H9 (cell line): ENCODE measurements at regions not wholly inside any gene's neighbourhood (a gene's known extent, or its start where the extent isn't known, plus 50 kb on each side); places are given as distances from the start of the nearest gene placed in this dataset.

ENCODE experiments used
- DNase-seq: peaks from one replicate; pipeline ENCODE4 v3.0.0-alpha.2; 2017
- H2AFZ ChIP-seq: one replicate; pipeline ENCODE4 v1.6.1; 2013; ENCODE audit warnings: mild to moderate bottlenecking, low read length, control low read depth, moderate library complexity
- H2AK5ac ChIP-seq: 2 replicates; pipeline ENCODE4 v1.6.1; 2013; ENCODE audit warnings: low read length, control low read depth, mixed read lengths; ENCODE audit not compliant: insufficient read length
- H2BK120ac ChIP-seq: one replicate; pipeline ENCODE4 v1.6.1; 2013; ENCODE audit warnings: low read depth, mild to moderate bottlenecking, low read length, control low read depth, inconsistent platforms; ENCODE audit not compliant: poor library complexity, severe bottlenecking
- H2BK12ac ChIP-seq: 2 replicates; pipeline ENCODE4 v1.6.1; 2013; ENCODE audit warnings: low read length, control low read depth, mixed read lengths, low read depth; ENCODE audit not compliant: insufficient read length
- H2BK15ac ChIP-seq: 2 replicates; pipeline ENCODE4 v1.6.1; 2013; ENCODE audit warnings: low read depth, low read length, control low read depth
- H2BK20ac ChIP-seq: one replicate; pipeline ENCODE4 v1.6.1; 2013; ENCODE audit warnings: low read depth, mild to moderate bottlenecking, low read length, control low read depth, inconsistent platforms; ENCODE audit not compliant: poor library complexity, severe bottlenecking
- H2BK5ac ChIP-seq: 2 replicates; pipeline ENCODE4 v1.6.1; 2013; ENCODE audit warnings: low read length, control low read depth, mixed read lengths; ENCODE audit not compliant: insufficient read length
- H3K14ac ChIP-seq: 2 replicates; pipeline ENCODE4 v1.6.1; 2013; ENCODE audit warnings: low read length, control low read depth; ENCODE audit not compliant: insufficient read depth
- H3K18ac ChIP-seq: 2 replicates; pipeline ENCODE4 v1.6.1; 2013; ENCODE audit warnings: low read depth, mild to moderate bottlenecking, mixed read lengths, low read length, control low read depth; ENCODE audit not compliant: insufficient read length
- H3K23ac ChIP-seq: 2 replicates; pipeline ENCODE4 v1.6.1; 2013; ENCODE audit warnings: low read length, control low read depth, mixed read lengths, low read depth; ENCODE audit not compliant: insufficient read length
- H3K23me2 ChIP-seq: 2 replicates; pipeline ENCODE4 v1.6.1; 2013; ENCODE audit warnings: low read depth, mild to moderate bottlenecking, mixed read lengths, low read length, control low read depth; ENCODE audit not compliant: insufficient read length, poor library complexity, severe bottlenecking
- H3K27ac ChIP-seq: 2 replicates; pipeline ENCODE4 v1.5.1; 2013; ENCODE audit warnings: low read length, control low read depth, mixed read lengths, low read depth; ENCODE audit not compliant: insufficient read length
- H3K27me3 ChIP-seq: 2 replicates; pipeline ENCODE4 v1.6.1; 2013; ENCODE audit warnings: low read length, control low read depth, inconsistent platforms; ENCODE audit not compliant: insufficient read depth
- H3K4ac ChIP-seq: 2 replicates; pipeline ENCODE4 v1.6.1; 2013; ENCODE audit warnings: low read depth, mild to moderate bottlenecking, control low read depth, inconsistent platforms, low read length, moderate library complexity
- H3K4me1 ChIP-seq: 2 replicates; pipeline ENCODE4 v1.6.1; 2013; ENCODE audit warnings: low read length, control low read depth, inconsistent platforms; ENCODE audit not compliant: insufficient read depth
- H3K4me2 ChIP-seq: 2 replicates; pipeline ENCODE4 v1.6.1; 2013; ENCODE audit warnings: low read length, control low read depth, mixed read lengths; ENCODE audit not compliant: insufficient read length, insufficient read depth
- H3K56ac ChIP-seq: 2 replicates; pipeline ENCODE4 v1.6.1; 2013; ENCODE audit warnings: low read depth, mild to moderate bottlenecking, mixed read lengths, low read length, control low read depth; ENCODE audit not compliant: insufficient read length
- H3K79me1 ChIP-seq: 2 replicates; pipeline ENCODE4 v1.6.1; 2013; ENCODE audit warnings: low read depth, mild to moderate bottlenecking, moderate library complexity, low read length, control low read depth, inconsistent platforms; ENCODE audit not compliant: insufficient read depth, poor library complexity, severe bottlenecking
- H3K79me2 ChIP-seq: 2 replicates; pipeline ENCODE4 v1.6.1; 2013; ENCODE audit warnings: low read length, control low read depth, inconsistent platforms; ENCODE audit not compliant: insufficient read depth
- H3K9ac ChIP-seq: 2 replicates; pipeline ENCODE4 v1.6.1; 2013; ENCODE audit warnings: low read length, control low read depth, mixed read lengths; ENCODE audit not compliant: insufficient read length; ENCODE audit errors: extremely low read depth
- H3K9me3 ChIP-seq: one replicate; pipeline ENCODE4 v1.6.1; 2013; ENCODE audit warnings: low read depth, low read length, inconsistent platforms; ENCODE audit not compliant: control insufficient read depth
- H3T11ph ChIP-seq: one replicate; pipeline ENCODE4 v1.6.1; 2013; ENCODE audit warnings: mild to moderate bottlenecking, low read length, control low read depth, inconsistent platforms
- H4K20me1 ChIP-seq: one replicate; pipeline ENCODE4 v1.6.1; 2013; ENCODE audit not compliant: control insufficient read depth, insufficient read length, insufficient read depth
- H4K5ac ChIP-seq: 2 replicates; pipeline ENCODE4 v1.6.1; 2013; ENCODE audit warnings: low read depth, mild to moderate bottlenecking, mixed read lengths, low read length, control low read depth; ENCODE audit not compliant: insufficient read length
- H4K8ac ChIP-seq: replicated peaks from 2 replicates; pipeline ENCODE4 v1.6.1; 2013; ENCODE audit warnings: low read length, control low read depth, mixed read lengths, low read depth; ENCODE audit not compliant: insufficient read length
- H4K91ac ChIP-seq: 2 replicates; pipeline ENCODE4 v1.6.1; 2013; ENCODE audit warnings: low read depth, mild to moderate bottlenecking, moderate library complexity, mixed read lengths, low read length, control low read depth; ENCODE audit not compliant: insufficient read length
- H3K27ac Mint-ChIP-seq, 3 experiments: 2 replicates in 2 of 3; 3 replicates in 1 of 3; pipeline ENCODE4 v1.8.0; 2020 to 2021; ENCODE audit warnings: mixed read lengths in 3 of 3, mild to moderate bottlenecking in 1 of 3, moderate library complexity in 1 of 3
- H3K27me3 Mint-ChIP-seq: 2 replicates; pipeline ENCODE4 v1.8.0; 2021; ENCODE audit warnings: low read depth, mild to moderate bottlenecking, moderate library complexity, mixed read lengths
- H3K36me3 Mint-ChIP-seq, 3 experiments: 2 replicates in 2 of 3; 3 replicates in 1 of 3; pipeline ENCODE4 v1.8.0; 2020 to 2021; ENCODE audit warnings: low read depth in 3 of 3, mixed read lengths in 3 of 3; ENCODE audit not compliant: insufficient read depth in 1 of 3
- H3K4me1 Mint-ChIP-seq, 2 experiments: 2 replicates each; pipeline ENCODE4 v1.8.0; 2020; ENCODE audit warnings: mixed read lengths in 2 of 2
- H3K4me3 Mint-ChIP-seq, 2 experiments: 2 replicates in 1 of 2; 3 replicates in 1 of 2; pipeline ENCODE4 v1.8.0; 2020 to 2021; ENCODE audit warnings: mild to moderate bottlenecking in 2 of 2, mixed read lengths in 2 of 2, moderate library complexity in 1 of 2
- H3K9me3 Mint-ChIP-seq, 2 experiments: 2 replicates in 1 of 2; 3 replicates in 1 of 2; pipeline ENCODE4 v1.8.0; 2020; ENCODE audit warnings: mild to moderate bottlenecking in 2 of 2, mixed read lengths in 2 of 2, moderate library complexity in 1 of 2
- CTCF ChIP-seq: fragments of 200-600 bp; sonication (generic); conservative IDR thresholded peaks from 3 replicates; pipeline ENCODE4 v1.8.0; 2021; ENCODE audit warnings: antibody characterized with exemption, mild to moderate bottlenecking
- WGBS: extraction: QIAGEN DNeasy Blood & Tissue Kit; methylation state at CpG from one replicate; pipeline ENCODE4 v1.1.7; 2013; ENCODE audit warnings: missing lambda C conversion rate, low lambda C conversion rate, mixed read lengths; ENCODE audit not compliant: insufficient read length; ENCODE audit errors: extremely low coverage; 5-methylcytosine and 5-hydroxymethylcytosine counted together

- Histone ChIP-seq H3K9ac (no peak overlapping the region), H3K23ac (no peak overlapping the region), H3K27me3 (no peaks in the 10 kb centered on the region), H2AFZ (peak overlapping the region; percentile 18), H3K79me1 (no peaks in the 10 kb centered on the region), H3T11ph (no peak overlapping the region), H3K79me2 (no peaks in the 10 kb centered on the region), H2BK120ac (no peak overlapping the region), H3K23me2 (no peaks in the 10 kb centered on the region), H4K20me1 (no peaks in the 10 kb centered on the region), H3K4me1 (no peaks in the 10 kb centered on the region), H4K8ac (no peak overlapping the region), H3K4ac (no peak overlapping the region), H3K14ac (no peak overlapping the region), H4K91ac (no peak overlapping the region), H3K18ac (no peak overlapping the region), H2BK15ac (no peak overlapping the region), H3K27ac (no peak overlapping the region), H3K9me3 (no peaks in the 10 kb centered on the region), H2BK5ac (no peak overlapping the region), H2BK12ac (no peak overlapping the region), H3K4me2 (no peak overlapping the region), H3K56ac (no peak overlapping the region), H4K5ac (no peak overlapping the region), H2AK5ac (no peak overlapping the region), H2BK20ac (no peak overlapping the region)
- WGBS, result no CpG with 5 or more reads among the region's 2 CpGs
- TF ChIP-seq CTCF, result no peak
- Mint-ChIP-seq H3K9me3 (no peaks in the 10 kb centered on the region), H3K27ac (no peak overlapping the region), H3K36me3 (no peaks in the 10 kb centered on the region), H3K4me1 (peaks cover 12 to 13% of the 10 kb centered on the region in 2 experiments), H3K4me3 (no peak overlapping the region), H3K27me3 (no peaks in the 10 kb centered on the region; the same call in 1 of the 2 replicates)
- DNase-seq, result peak; percentile 33
These were observed 224.1 kb upstream of the DPP10 start for GRCh38 chr2:114218383-114218782.
